HG02884 (cell line): ENCODE measurements at regions not wholly inside any gene's neighbourhood (a gene's known extent, or its start where the extent isn't known, plus 50 kb on each side); places are given as distances from the start of the nearest gene placed in this dataset.
"Not testable (repeated sequence)": the region's sequence is repeated elsewhere in the genome, so short reads cannot be mapped to it uniquely, and the experiment has no call there.

ENCODE experiments used
- ATAC-seq: cut with Tn5 transposase; IDR thresholded peaks from one replicate; pipeline ENCODE4 v1.9.1; 2021; ENCODE audit warnings: mild to moderate bottlenecking, moderate library complexity; ENCODE audit not compliant: unreplicated experiment

DNA sequence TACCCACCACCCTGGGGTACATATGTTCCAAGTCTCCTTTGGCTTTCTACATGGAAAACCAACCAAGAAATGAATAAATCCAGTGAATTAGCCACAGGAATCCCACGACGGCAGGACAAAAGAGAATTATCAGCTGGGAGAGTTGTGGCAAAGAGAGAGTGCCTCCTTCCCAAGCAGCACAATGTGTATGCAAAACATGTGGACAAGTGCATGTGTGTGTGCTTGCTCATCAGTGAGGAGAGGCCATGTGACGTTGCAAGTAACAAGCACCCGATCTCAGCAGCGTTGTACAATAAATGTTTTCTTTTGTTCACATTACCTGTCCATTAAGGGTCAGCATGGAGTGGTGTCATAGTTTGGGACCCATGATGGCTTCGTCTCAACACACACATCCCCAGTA lies 50.0 kb upstream of the EMX2 start:
- no peak for ATAC-seq

DNA sequence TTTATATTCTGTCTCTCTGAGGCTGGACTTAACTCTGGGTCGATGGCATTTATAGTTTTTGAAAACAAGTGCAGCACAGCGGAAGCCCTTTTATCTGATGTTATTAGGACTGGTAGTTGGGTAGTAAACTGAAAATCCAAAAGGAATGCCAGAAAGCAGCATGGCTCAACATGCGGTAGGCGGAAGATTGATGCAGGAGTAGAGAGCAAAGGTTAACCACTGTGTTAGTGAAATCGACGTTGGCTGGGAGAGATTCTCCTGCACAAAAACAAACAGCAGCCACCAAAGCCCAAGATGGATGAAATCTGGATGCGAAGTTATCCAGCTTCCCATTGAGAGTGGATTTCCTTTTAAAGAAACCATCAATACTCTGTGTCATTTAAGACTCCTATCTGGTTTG lies 54.5 kb upstream of the EMX2 start:
- no peak for ATAC-seq

DNA sequence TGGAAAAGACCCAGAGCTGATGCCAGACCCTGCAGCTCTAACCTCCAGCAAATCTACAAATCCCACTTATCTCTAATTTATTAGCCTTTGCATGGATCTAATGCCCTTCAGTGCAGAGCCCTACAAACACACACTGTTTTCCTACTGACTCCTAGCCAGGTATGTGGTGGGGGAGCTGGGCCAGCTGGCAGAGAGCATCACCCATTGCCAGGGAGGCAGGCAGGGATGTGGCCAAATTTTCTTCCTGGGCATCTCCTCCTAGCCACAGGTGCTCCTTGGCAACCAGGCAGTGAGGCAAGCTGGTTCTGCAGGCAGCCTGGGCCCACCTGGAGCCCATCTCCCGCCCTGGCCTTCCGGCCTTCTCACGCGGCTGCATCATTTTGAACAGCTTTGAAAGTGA lies 55.9 kb upstream of the EMX2 start:
- ATAC-seq = no peak

DNA sequence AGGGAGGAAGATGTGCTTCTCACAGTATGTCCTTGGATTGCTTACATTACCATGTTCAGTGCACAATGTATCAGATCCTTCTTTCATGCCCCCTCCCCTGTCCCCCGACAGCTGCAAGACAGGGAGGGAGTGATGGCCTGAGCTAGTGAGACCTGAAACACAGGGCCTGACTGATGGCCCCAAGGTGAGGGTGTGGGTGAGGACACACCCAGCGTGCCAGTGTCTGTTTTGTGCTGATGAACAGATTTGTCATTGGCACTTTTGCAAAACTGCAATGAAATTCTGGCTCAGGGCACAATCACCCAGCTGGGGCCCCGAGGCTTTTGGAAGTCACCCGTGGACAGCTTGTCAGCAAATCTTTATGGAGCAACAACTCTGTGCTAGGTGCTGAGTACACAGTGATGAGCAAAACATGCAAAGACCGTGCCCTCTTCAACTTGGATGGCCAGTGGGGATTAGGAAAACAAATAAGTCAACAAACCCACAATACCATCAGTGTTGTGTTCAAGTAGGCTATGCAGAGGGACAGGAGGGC lies 59.4 kb upstream of the EMX2 start:
- ATAC-seq = no peak

DNA sequence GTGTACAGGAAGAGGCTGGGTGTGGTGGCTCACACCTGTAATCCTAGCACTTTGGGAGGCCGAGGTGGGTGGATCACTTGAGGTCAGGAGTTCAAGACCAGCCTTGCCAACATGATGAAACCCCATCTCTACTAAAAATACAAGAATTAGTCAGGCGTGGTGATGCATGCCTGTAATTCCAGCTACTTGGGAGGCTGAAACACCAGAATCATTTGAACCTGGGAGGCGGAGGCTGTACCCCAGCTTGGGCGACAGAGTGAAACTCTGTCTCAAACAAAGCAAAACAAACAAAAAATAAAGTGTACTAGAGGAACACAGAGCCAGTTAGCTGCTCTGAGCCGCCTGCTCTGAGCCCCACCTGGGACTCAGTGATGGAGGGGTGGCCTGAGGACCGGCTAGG lies 61.5 kb upstream of the EMX2 start:
- not testable (repeated sequence) for ATAC-seq

DNA sequence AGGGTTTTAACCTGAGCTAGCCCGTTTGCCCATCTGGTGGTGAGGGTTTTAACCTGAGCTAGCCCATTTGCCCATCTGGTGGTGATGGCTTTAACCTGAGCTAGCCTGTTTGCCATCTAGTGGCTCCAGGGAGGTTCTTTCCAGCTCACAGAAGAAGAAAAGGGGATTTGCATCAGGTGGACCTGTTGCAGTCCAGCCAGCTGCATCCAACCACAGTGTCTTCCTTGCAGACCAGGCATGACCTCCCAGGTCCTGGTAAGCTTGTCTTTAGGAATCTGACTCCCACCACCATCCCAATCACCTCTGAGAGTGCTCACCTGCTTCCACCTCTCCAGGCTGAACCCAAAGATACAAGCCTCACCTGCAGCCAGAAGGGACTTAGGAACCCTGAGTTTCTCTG lies 62.4 kb upstream of the EMX2 start:
- ATAC-seq = no peak

DNA sequence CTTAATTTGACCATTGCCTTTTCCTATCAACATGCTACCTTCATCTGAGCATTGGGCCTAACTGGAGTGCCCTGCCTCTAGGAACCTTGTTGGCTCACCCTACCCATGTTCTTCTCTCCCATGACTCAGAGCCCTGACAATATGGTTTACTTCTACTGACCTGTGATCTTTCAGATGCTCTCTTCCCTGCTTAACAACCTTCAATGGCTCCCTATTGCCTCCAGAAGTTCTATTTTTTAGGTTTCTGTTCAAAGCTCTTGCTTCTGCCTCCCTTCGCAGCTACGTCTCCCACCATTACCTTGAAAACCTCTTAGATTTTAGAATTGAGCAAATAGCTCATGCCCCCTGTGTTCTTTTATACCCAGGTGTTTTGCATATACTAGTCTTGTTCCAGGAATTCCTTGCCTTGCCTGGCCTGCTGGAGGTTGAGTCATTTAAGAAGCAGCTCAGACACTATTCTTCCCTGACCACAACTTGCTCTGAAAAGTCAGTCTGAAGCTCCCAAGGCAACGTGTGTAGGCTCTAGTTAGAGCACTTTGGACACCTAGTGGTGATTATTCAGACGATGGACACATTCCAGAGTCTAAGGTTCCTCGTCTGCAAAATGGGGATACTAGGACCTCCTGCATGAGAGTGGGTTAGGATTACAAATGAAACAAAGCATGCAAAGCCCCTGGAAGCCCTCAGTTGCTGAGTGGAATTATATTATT lies 64.4 kb upstream of the EMX2 start:
- ATAC-seq = no peak

DNA sequence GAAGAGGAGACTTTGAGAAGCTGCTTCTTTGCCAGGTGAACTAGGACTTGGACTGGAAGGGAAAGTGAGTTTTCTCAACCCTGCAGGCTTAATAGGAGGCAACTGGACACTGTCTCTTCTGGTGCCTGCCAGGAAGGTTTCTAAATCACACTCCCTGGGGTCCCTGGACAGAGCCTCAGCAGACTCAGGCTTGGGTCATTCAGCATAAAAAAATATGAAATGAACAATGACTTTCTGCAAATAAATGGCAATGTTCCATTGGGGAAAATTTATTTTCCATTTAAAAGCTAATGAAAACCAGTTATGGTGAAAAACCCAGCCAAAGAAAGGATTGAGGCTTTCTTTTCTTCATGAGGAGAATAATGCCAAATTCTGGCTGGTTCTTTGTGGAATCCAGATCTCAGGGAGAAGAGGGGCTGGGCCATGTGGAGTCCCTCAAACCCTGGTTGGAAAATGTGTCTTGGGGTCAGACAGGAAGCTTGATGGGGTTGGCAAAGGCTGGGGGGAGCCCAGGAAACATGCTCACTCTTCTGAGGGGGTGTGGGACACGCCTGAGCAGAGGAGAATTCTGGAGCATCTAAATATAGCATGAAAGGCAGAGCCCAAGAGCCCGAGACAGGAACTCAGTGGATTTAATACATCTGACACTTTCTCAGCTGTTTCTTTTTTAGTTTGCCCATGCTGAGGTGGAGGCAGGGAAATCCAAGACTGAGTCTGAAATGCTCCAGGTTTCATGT lies 65.2 kb upstream of the EMX2 start:
- no peak for ATAC-seq

DNA sequence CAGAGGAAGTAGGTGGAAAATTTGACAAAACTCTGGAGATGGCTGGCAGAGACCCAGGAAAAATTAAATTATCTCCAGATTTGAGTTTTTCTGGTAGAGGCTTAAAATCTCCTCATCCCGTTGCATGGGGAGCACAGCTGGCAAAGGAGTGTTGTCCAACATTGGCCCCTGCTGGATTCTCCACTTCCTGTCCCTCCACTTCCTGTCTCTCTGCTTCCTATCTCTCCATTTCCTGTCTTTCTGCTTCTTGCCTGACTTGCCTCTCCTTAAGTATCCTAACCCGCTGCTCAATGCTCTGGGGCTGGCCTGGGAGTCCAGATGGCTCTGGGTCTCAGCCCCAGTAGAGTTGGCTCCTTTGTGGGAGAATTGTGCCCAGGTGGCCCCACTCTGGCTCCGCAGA lies 65.8 kb upstream of the EMX2 start:
- ATAC-seq = no peak

DNA sequence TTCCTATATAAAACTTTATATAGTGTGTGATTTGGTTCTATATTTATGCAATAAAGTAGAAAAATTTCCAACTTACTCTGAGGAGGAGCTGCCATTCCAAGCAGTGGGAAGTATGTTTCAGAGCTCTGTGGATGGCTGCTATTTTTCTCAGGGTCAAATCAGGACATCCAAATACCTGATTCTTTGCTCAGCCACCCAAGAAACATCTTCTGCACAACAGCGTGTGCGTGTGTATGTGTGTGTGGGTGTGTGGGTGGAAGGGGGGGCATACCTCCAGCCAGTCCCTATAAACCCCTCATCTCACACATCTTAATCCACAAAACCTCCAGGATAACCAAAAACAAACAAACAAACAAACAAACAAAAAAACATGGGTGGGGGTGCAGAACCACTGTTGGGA lies 66.3 kb upstream of the EMX2 start:
- no peak for ATAC-seq

DNA sequence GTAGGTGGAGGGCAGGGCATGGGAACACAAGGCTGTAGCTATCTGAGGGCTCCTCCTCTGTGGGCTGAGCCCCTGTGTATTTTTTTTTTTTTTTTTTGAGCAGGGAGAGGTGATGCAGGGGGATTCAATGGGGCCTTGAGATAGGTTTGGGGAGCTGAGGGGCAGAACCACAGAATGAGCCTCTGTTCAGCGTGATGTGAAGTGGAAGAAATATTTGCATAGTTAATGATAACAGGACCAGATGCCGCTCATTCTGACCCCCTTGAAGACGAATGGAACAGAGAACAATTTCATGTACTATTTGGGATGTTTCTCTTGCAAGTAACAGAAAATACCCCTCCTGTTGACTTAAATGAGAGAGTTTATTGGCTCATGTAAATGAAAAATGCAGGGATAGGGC lies 69.7 kb upstream of the EMX2 start:
- no peak for ATAC-seq

DNA sequence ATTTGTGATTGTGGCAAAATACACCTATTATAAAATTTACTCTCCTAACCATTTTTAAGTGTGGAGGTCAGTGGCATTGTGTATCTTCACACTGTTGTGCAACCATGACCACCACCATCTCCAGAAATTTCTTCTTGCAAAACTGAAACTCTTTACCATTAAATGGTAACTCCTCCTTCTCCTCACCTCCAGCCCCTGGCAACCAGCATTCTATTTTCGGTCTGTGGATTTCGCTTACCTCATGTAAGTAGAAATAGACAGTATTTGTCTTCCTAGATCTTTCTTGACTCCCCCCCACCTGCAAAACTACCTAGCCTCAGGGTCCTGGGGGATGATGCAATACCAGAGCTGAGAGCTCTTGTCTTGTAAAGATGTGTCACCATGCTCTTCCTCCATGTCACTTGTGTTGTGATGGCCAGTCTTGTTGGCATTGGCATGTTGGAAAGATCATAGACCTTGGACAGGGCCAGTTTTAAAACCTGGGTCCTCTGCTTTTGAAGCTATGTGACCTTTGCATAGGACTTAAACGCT lies 71.1 kb upstream of the EMX2 start:
- no peak for ATAC-seq

DNA sequence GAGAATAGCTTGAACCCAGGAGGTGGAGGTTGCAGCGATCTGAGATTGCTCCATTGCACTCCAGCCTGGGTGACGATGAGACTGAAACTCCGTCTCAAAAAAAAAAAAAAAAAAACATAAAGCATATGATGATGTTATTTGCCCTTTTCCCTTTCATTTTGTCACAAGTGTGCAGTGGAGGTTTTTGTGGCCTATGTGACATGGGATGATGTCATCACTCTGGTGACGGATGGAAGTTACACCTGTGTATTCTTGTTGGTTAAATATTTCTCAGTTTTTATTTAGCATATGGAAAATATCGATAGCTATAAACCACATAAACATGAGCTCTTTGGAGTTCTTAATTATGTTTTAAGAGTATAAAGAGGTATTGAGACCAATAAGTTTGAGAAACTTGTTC lies 71.8 kb upstream of the EMX2 start:
- no peak for ATAC-seq

DNA sequence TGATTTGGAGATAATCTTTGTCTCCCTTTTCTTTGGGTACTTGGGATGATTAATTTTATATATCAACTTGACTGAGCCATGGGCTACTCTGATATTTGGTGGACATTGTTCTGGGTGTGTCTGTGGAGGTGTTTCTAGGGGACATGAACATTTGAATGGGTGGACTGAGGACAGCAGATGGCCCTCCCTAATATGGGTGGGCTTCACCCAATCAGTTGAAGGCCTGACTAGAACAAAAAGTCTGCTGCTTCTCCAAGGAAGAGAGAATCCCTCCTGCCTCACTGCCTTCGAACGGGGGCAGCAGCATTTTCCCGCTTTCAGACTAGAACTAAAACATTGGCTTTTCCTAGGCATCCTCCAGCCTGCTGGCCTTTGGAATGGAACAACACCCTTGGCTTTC lies 73.9 kb upstream of the EMX2 start:
- no peak for ATAC-seq

DNA sequence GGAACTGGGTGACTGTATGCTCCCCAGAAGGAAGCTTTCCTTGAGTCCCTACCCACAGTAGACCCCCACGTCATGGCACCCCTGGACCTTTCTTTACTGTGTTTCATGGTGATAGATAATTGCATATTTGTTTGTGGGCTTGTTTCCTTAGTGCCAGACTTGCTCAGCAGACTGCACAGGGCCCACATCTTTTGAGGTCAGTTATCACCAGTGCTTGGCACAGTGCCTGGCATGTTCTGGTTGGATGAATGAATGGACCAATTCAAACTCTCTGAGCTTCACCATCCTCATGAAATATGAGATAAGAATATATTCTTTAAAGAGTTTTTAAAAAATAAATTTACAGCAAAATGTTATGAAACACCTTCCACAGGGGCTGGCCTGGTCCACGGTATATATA lies 78.4 kb upstream of the EMX2 start:
- no peak for ATAC-seq

DNA sequence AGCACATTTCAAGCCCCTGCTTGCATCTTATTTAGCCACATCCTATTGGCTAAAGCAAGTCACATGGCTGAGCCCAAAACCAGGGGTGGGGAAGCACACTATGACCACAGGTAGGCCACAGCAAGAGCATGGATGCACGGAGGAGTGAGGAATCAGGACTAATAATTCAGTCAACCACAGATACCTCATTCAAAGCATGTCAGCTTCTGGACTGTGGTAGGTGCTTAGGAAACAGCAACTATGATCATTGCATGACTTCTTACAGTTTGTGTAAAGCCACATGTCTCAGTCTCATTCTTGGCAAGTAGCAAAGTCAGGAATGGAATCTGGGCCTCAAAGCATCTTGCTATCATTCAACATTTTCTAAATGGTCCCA lies 79.0 kb upstream of the EMX2 start:
- ATAC-seq = no peak

DNA sequence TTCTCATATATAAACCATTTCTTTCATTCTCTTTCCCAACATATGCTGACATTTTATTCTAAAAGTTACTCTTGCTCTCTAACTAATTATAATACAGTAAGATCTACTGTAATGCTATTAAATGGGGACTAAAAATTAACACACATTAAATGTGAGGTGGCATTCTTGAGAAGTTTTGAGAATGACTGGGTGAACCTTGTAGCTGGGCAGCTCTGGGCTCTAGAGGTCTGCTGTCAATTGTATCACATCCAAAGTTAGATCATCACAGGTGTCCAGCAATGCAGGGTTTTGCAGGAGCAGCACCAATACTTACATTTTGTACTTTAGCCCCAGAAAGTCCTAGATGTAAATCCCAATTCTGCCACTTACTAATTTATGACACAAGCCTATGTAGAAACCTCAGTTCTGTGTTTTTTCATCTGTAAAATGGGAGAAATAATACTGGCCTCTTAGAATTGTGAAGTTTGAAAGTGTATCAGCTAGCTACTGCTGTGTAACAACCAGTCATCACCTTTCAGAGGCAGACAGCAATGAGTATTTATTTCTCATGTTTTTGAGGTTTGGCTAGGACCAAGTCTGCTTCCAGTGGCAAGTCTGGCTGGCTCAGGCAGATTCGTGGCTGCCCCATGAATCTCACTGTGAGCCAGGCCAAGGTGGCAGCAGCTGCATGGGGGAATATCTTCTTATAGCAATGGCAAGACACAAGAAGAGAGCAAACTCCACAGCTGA lies 79.6 kb upstream of the EMX2 start:
- ATAC-seq = no peak

DNA sequence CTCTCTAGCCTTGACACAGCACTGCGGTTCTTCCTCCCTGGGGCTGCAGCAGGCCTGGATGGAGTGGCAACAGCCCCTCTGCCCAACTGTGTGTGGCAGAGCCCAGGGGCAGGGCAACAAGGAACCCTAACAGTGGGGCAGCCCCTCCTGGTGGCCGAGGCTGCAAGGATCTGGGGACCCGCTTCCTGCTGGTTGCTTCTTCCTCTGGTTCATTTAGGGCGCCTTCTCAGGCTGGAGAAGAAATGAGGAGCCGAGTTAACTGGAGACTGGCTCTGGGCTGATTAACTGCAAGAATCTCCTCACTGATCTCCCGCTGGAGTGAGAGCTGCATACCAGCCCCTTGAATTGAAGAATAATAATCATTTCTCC lies 80.1 kb upstream of the EMX2 start:
- no peak for ATAC-seq

DNA sequence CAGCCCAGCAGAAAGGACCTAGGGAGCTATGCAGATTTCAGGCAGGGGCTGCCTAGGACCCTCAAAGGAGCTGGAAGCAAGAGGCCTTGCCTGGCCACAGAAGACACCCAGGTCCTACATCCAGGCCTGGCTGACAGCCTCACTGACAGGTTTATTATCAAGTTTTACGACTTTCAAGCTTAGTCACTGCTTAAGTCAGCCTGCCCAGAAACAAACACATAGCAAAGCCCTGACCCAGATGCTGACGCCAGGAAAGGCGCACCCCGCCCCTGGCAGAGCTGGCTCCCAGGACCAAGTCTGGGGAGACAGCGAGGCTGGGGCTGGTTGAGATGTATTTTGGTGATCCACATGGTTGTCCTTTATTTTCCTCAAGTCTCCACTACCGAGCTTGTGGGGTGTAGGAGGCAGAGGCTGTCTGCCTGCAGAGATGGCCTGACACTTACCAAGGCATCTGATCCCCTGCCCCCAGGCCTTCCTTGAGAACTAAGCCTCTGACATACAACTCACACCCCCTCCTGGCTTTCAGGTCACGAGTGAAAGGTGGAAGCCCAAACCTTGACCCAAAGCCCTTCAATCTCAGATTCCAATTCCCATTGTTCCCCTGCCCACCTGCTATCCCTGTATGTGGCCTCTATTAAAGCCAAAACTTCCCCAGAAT lies 80.7 kb upstream of the EMX2 start:
- no peak for ATAC-seq

DNA sequence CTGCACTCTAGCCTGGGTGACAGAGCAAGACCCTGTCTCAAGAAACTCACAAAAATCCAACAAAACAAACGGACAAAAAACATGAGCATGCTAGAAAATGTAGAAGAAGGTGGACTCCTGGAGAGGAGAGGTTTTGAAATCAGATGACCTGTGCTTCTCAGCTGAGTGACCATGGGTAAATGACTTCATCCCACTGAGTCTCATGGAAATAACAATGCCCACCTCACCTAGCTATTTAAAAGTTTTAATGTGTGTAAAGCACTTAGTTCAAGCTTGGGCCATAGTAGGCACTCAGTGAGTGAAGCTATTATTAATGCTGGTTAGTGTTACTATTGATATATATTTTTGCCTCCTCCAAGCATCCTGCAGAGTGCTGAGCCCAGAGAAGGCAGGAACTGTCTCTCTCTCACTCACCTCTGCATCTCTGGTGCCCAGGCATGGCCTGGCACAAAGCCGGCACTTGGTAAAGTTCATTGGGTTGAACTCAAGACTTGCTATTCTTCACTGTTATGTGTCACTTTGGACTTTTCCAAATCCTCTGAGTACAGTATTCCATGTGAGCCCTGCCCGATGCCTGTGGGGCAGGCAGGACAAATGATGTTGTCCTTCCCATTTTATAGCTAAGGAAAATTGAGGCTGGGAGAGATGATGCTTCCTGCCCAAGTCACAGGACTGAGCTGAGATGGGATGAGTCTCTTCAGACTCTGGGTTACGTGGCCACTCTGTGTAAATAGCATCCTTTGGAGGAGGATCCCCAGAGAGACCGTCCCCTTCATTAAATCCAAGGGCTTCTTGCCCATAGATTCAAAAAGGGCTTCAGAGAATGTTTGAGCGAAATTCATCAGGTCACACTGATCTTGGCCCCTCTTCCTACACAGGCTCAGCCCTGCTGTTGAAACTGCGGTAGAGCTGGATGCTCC lies 81.4 kb upstream of the EMX2 start:
- no peak for ATAC-seq
